Endodermal cell (in vitro differentiated cells): ENCODE measurements at regions not wholly inside any gene's neighbourhood (a gene's known extent, or its start where the extent isn't known, plus 50 kb on each side); places are given as distances from the start of the nearest gene placed in this dataset.

Experiments used
- DNase-seq: peaks from one replicate; pipeline ENCODE4 v3.0.0-alpha.2; 2017
- H3K27ac ChIP-seq: 2 replicates; pipeline ENCODE4 v1.5.1; 2013; ENCODE audit warnings: mild to moderate bottlenecking, low read depth, low read length, moderate library complexity
- H3K27me3 ChIP-seq: 2 replicates; pipeline ENCODE4 v1.6.1; 2013; ENCODE audit warnings: mild to moderate bottlenecking, low read length, moderate library complexity; ENCODE audit not compliant: insufficient read depth, control insufficient read depth, poor library complexity, severe bottlenecking
- H3K36me3 ChIP-seq: 2 replicates; pipeline ENCODE4 v1.7.0; 2013; ENCODE audit warnings: mild to moderate bottlenecking, low read length, moderate library complexity; ENCODE audit not compliant: control insufficient read depth, insufficient read depth
- H3K4me1 ChIP-seq: one replicate; pipeline ENCODE4 v1.7.0; 2013; ENCODE audit warnings: low read length; ENCODE audit not compliant: control insufficient read depth, insufficient read depth
- H3K4me3 ChIP-seq: 2 replicates; pipeline ENCODE4 v1.5.1; 2013; ENCODE audit warnings: mild to moderate bottlenecking, low read length, moderate library complexity
- H3K9ac ChIP-seq: 2 replicates; pipeline ENCODE4 v1.6.1; 2013; ENCODE audit warnings: mild to moderate bottlenecking, low read length, moderate library complexity; ENCODE audit not compliant: poor library complexity, severe bottlenecking; ENCODE audit errors: extremely low read depth
- H3K9me3 ChIP-seq: 2 replicates; pipeline ENCODE4 v1.6.1; 2013; ENCODE audit warnings: mild to moderate bottlenecking, low read length, moderate library complexity; ENCODE audit not compliant: control insufficient read depth
- H3K27ac Mint-ChIP-seq: 2 replicates; pipeline ENCODE4 v1.8.0; 2020; ENCODE audit warnings: mixed read lengths
- H3K27me3 Mint-ChIP-seq: 2 replicates; pipeline ENCODE4 v1.8.0; 2021; ENCODE audit warnings: mild to moderate bottlenecking, mixed read lengths; ENCODE audit not compliant: insufficient read depth
- H3K36me3 Mint-ChIP-seq: 2 replicates; pipeline ENCODE4 v1.8.0; 2020; ENCODE audit warnings: low read depth, mixed read lengths
- H3K4me1 Mint-ChIP-seq: 2 replicates; pipeline ENCODE4 v1.8.0; 2020; ENCODE audit warnings: mixed read lengths
- H3K4me3 Mint-ChIP-seq: 2 replicates; pipeline ENCODE4 v1.8.0; 2020; ENCODE audit warnings: mild to moderate bottlenecking, moderate library complexity, mixed read lengths
- H3K9me3 Mint-ChIP-seq: 2 replicates; pipeline ENCODE4 v1.8.0; 2020; ENCODE audit warnings: mild to moderate bottlenecking, mixed read lengths
- WGBS, 2 experiments: methylation state at CpG; one replicate each; pipeline versions ENCODE4 v1.1.5 to v1.1.7; 2013; ENCODE audit warnings: missing lambda C conversion rate in 2 of 2, mixed read lengths in 1 of 2; ENCODE audit not compliant: insufficient coverage in 1 of 2, insufficient read length in 1 of 2; 5-methylcytosine and 5-hydroxymethylcytosine counted together
- TF ChIP-seq, protein P1 (sequence below): fragments of 200-600 bp; sonication (generic); conservative IDR thresholded peaks from 2 replicates; pipeline ENCODE4 v1.5.0; 2021; ENCODE audit warnings: antibody characterized with exemption, mild to moderate bottlenecking

DNA sequence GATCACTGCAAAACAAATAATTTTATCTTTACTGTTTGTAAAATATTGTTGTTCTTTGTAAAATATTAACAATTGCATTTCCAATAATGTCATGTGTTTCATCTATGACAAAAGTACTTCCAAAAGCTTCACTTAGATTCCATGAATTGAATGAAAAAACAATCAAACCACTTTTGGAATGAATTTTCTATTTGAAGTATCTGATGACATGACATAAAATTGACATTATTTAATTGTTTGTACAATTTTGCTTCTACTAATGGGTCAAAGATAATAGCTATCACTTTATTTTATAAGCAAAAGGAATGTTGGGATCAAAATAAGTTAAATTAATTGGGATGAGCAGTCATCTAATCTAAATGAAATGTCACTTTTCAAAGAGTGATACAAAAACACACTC is 684.3 kb downstream of the NR2F1-AS1 start:
- Mint-ChIP-seq H3K4me1 (no peaks in the 10 kb centered on the region), H3K27me3 (no peaks in the 10 kb centered on the region), H3K9me3 (peaks cover 2% of the 10 kb centered on the region), H3K4me3 (no peak overlapping the region), H3K27ac (no peak overlapping the region), H3K36me3 (no peaks in the 10 kb centered on the region)
- DNase-seq, result no peak
- Histone ChIP-seq H3K4me1 (no peaks in the 10 kb centered on the region), H3K27me3 (no peaks in the 10 kb centered on the region), H3K36me3 (no peaks in the 10 kb centered on the region), H3K9me3 (no peaks in the 10 kb centered on the region), H3K27ac (no peak overlapping the region), H3K4me3 (no peak overlapping the region), H3K9ac (no peak overlapping the region)
- TF ChIP-seq, protein P1, sequence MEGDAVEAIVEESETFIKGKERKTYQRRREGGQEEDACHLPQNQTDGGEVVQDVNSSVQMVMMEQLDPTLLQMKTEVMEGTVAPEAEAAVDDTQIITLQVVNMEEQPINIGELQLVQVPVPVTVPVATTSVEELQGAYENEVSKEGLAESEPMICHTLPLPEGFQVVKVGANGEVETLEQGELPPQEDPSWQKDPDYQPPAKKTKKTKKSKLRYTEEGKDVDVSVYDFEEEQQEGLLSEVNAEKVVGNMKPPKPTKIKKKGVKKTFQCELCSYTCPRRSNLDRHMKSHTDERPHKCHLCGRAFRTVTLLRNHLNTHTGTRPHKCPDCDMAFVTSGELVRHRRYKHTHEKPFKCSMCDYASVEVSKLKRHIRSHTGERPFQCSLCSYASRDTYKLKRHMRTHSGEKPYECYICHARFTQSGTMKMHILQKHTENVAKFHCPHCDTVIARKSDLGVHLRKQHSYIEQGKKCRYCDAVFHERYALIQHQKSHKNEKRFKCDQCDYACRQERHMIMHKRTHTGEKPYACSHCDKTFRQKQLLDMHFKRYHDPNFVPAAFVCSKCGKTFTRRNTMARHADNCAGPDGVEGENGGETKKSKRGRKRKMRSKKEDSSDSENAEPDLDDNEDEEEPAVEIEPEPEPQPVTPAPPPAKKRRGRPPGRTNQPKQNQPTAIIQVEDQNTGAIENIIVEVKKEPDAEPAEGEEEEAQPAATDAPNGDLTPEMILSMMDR, result no peak

DNA sequence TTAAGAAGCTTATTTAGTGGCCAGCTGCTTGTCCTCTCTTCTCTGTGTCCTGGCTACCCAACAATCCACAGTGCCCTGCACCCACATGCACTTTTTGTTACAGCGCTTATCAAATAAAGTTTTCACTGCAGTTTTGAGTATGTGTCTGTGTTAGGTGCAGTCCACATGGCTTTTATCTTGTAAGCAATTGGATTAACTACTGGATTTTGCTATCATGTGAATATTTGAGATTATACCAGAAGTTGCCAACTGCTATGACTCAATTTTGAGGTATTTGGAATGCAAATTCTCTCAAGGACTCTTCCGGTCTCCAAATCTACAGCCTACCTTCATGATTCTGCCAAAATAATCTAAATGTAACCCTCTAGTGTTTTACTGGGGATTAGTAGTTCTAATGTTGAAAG is 690.2 kb downstream of the NR2F1-AS1 start:
- Histone ChIP-seq H3K4me1 (no peaks in the 10 kb centered on the region), H3K36me3 (no peaks in the 10 kb centered on the region), H3K27ac (no peak overlapping the region), H3K27me3 (no peaks in the 10 kb centered on the region), H3K4me3 (no peak overlapping the region), H3K9ac (no peak overlapping the region), H3K9me3 (no peaks in the 10 kb centered on the region)
- Mint-ChIP-seq H3K27me3 (peaks cover 10% of the 10 kb centered on the region), H3K9me3 (peaks cover 2% of the 10 kb centered on the region), H3K4me1 (peaks cover 7% of the 10 kb centered on the region), H3K27ac (no peak overlapping the region), H3K36me3 (no peaks in the 10 kb centered on the region), H3K4me3 (no peak overlapping the region)
- TF ChIP-seq, protein P1, result no peak
- 96 to 100% methylated on average over 1 to 2 of the region's 2 CpGs for WGBS, 2 experiments
- no peak for DNase-seq

DNA sequence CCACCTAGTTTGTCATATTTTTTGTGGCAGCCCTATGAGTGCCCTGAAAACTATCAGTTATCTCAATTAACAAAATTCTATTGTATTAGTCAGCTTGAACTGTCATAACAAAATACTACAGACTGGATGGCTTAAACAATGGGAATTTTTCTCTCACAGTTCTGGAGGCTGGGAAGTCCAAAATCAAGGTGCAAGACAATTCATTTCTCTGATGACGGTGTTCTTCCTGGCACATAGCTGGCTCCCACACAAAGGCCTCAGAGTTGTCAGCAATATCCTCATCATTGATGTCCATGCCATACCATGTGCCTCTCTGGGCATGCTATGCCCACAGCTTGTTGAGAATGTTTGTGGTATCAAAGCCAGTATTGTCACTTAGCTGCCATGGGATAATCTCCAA is 691.9 kb downstream of the NR2F1-AS1 start:
- H3K4me1 ChIP-seq, result no peaks in the 10 kb centered on the region
- Mint-ChIP-seq H3K27ac (no peak overlapping the region), H3K4me1 (peaks cover 16% of the 10 kb centered on the region), H3K27me3 (peaks cover 10% of the 10 kb centered on the region), H3K9me3 (peaks cover 2% of the 10 kb centered on the region), H3K4me3 (no peak overlapping the region), H3K36me3 (no peaks in the 10 kb centered on the region)
- no peak for DNase-seq
- H3K27ac ChIP-seq, result no peak overlapping the region
- no peaks in the 10 kb centered on the region for H3K36me3 ChIP-seq
- 87 to 89% methylated on average over 1 of the region's 1 CpG for WGBS, 2 experiments
- no peaks in the 10 kb centered on the region for H3K27me3 ChIP-seq
- no peak overlapping the region for H3K4me3 ChIP-seq
- TF ChIP-seq, protein P1, result no peak
- H3K9ac ChIP-seq, result no peak overlapping the region
- no peaks in the 10 kb centered on the region for H3K9me3 ChIP-seq
